Activated T-helper 1 cell treated with anti-CD3 and anti-CD28 coated beads, Interleukin-2, amount 50 U/mL, for 16 hours (primary cell): ENCODE measurements at regions not wholly inside any gene's neighbourhood (a gene's known extent, or its start where the extent isn't known, plus 50 kb on each side); places are given as distances from the start of the nearest gene placed in this dataset.

ENCODE experiments used
- DNase-seq, 2 donors: peaks; one replicate each; pipeline ENCODE4 v3.0.0-alpha.2; 2020; ENCODE audit warnings: low read depth in 1 of 2, low spot score in 1 of 2

- DNase-seq: no peak
Observed at GRCh38 chr12:98182821-98183220, 332.6 kb upstream of the TMPO start.

GRCh38 chr12:98185606-98186005, 329.8 kb upstream of the TMPO start:
- no peak for DNase-seq

GRCh38 chr12:98188650-98189077, 326.7 kb upstream of the TMPO start:
- DNase-seq: no peak

GRCh38 chr12:98194591-98194990, 320.8 kb upstream of the TMPO start:
- no peak for DNase-seq

- DNase-seq: no peak
Observed at GRCh38 chr12:98198261-98198982, 317.0 kb upstream of the TMPO start.

GRCh38 chr12:98208816-98209215, 306.6 kb upstream of the TMPO start:
- no peak for DNase-seq

- no peak for DNase-seq
Observed at GRCh38 chr12:98211909-98212695, 303.3 kb upstream of the TMPO start.

GRCh38 chr12:98213556-98213955, 301.8 kb upstream of the TMPO start:
- DNase-seq: no peak

- no peak for DNase-seq
Observed at GRCh38 chr12:98217257-98217656, 298.1 kb upstream of the TMPO start.

- no peak for DNase-seq
Observed at GRCh38 chr12:98220636-98221035, 294.8 kb upstream of the TMPO start.

GRCh38 chr12:98221243-98221808, 294.1 kb upstream of the TMPO start:
- no peak for DNase-seq

- no peak for DNase-seq
Observed at GRCh38 chr12:98222135-98222534, 293.3 kb upstream of the TMPO start.

GRCh38 chr12:98224584-98225221, 290.7 kb upstream of the TMPO start:
- no peak for DNase-seq

- DNase-seq: no peak
Observed at GRCh38 chr12:98227162-98227561, 288.2 kb upstream of the TMPO start.

GRCh38 chr12:98228683-98229539, 286.5 kb upstream of the TMPO start:
- no peak for DNase-seq

GRCh38 chr12:98229540-98229924, 285.9 kb upstream of the TMPO start:
- DNase-seq: no peak

- DNase-seq: no peak
Observed at GRCh38 chr12:98232753-98233390, 282.5 kb upstream of the TMPO start.

GRCh38 chr12:98235301-98235700, 280.1 kb upstream of the TMPO start:
- DNase-seq: no peak

- no peak for DNase-seq
Observed at GRCh38 chr12:98238515-98239130, 276.8 kb upstream of the TMPO start.

- no peak for DNase-seq
Observed at GRCh38 chr12:98243190-98243589, 272.2 kb upstream of the TMPO start.
